ENCODE measurements at regions not wholly inside any gene's neighbourhood (a gene's known extent, or its start where the extent isn't known, plus 50 kb on each side); places are given as distances from the start of the nearest gene placed in this dataset.

GRCh38 chr12:123062681-123063486 is 82.4 kb downstream of the ARL6IP4 start (continued):
- TF ChIP-seq NKX3-1 (CRISPR knock-in tag; IDR thresholded peaks at IDR 0.05) (no peak), SKI (IDR thresholded peaks at IDR 0.05; ENCODE audit: partially characterized antibody) (peak; percentile 24), RNF219 (CRISPR knock-in tag; IDR thresholded peaks at IDR 0.05) (no peak), IRF1 (CRISPR knock-in tag; IDR thresholded peaks at IDR 0.05; ENCODE audit: low read depth) (no peak), ZNF609 (CRISPR knock-in tag; IDR thresholded peaks at IDR 0.05; ENCODE audit: borderline replicate concordance) (0 out of 2 replicates have a peak, but pooled peaks have one; percentile 10), ZNF75D (CRISPR knock-in tag; IDR thresholded peaks at IDR 0.05; ENCODE audit: borderline replicate concordance) (no peak), MLLT10 (CRISPR knock-in tag; IDR thresholded peaks at IDR 0.05) (no peak), ZNF343 (CRISPR knock-in tag; IDR thresholded peaks at IDR 0.05) (no peak), IRX3 (CRISPR knock-in tag; IDR thresholded peaks at IDR 0.05; ENCODE audit: borderline replicate concordance, low read depth) (no peak), TBL1XR1 (IDR thresholded peaks at IDR 0.05; ENCODE audit: borderline replicate concordance, low read length, partially characterized antibody) (peak; percentile 25), MYPOP (CRISPR knock-in tag; IDR thresholded peaks at IDR 0.05) (peak; percentile 45; the same call in 1 of the 2 replicates), RBM22 (optimal IDR thresholded peaks at IDR 0.05; ENCODE audit: low read length) (no peak), HOXD1 (CRISPR knock-in tag; IDR thresholded peaks at IDR 0.05) (no peak), ZC3H4 (CRISPR knock-in tag; IDR thresholded peaks at IDR 0.05; ENCODE audit: borderline replicate concordance) (no peak), ZXDC (CRISPR knock-in tag; IDR thresholded peaks at IDR 0.05) (no peak), ZZZ3 (CRISPR knock-in tag; IDR thresholded peaks at IDR 0.05; ENCODE audit: borderline replicate concordance) (no peak), ZNF251 (CRISPR knock-in tag; IDR thresholded peaks at IDR 0.05) (no peak)

Data from HepG2 (cell line).